ENCODE measurements at regions not wholly inside any gene's neighbourhood (a gene's known extent, or its start where the extent isn't known, plus 50 kb on each side); places are given as distances from the start of the nearest gene placed in this dataset.

GRCh38 chr22:27250886-27251285 is 550.7 kb downstream of the MN1 start:
- TF ChIP-seq CTCF (IDR thresholded peaks at IDR 0.05; ENCODE audit: low read depth, low read length): no peak
- no peak for TF ChIP-seq EZH2phosphoT487 (IDR thresholded peaks at IDR 0.05; ENCODE audit: low read depth)
